ENCODE measurements at regions not wholly inside any gene's neighbourhood (a gene's known extent, or its start where the extent isn't known, plus 50 kb on each side); places are given as distances from the start of the nearest gene placed in this dataset.

- Histone ChIP-seq H3K9me3 (no peaks in the 10 kb centered on the region), H3K27me3 (ENCODE audit: insufficient read depth in 3 of 3, low read length in 2 of 3) (no peaks in the 10 kb centered on the region), H3K36me3 (ENCODE audit: insufficient read depth in 1 of 2, low read depth in 1 of 2) (no peaks in the 10 kb centered on the region), H3K4me1 (no peaks in the 10 kb centered on the region), H3K4me3 (no peak overlapping the region), H3K27ac (no peak overlapping the region)
- TF ChIP-seq, protein P1, sequence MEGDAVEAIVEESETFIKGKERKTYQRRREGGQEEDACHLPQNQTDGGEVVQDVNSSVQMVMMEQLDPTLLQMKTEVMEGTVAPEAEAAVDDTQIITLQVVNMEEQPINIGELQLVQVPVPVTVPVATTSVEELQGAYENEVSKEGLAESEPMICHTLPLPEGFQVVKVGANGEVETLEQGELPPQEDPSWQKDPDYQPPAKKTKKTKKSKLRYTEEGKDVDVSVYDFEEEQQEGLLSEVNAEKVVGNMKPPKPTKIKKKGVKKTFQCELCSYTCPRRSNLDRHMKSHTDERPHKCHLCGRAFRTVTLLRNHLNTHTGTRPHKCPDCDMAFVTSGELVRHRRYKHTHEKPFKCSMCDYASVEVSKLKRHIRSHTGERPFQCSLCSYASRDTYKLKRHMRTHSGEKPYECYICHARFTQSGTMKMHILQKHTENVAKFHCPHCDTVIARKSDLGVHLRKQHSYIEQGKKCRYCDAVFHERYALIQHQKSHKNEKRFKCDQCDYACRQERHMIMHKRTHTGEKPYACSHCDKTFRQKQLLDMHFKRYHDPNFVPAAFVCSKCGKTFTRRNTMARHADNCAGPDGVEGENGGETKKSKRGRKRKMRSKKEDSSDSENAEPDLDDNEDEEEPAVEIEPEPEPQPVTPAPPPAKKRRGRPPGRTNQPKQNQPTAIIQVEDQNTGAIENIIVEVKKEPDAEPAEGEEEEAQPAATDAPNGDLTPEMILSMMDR (IDR thresholded peaks at IDR 0.05) = no peak
- DNase-seq (no peak), ATAC-seq (no peak)
- WGBS, 3 donors = 71 to 86% (median 76%) methylated on average over 1 of the region's 1 CpG
- intact Hi-C loops (cut with DNase I) = no loop called here
Measured at GRCh38 chr7:120123528-120123927, 149.4 kb upstream of the KCND2 start.

DNA sequence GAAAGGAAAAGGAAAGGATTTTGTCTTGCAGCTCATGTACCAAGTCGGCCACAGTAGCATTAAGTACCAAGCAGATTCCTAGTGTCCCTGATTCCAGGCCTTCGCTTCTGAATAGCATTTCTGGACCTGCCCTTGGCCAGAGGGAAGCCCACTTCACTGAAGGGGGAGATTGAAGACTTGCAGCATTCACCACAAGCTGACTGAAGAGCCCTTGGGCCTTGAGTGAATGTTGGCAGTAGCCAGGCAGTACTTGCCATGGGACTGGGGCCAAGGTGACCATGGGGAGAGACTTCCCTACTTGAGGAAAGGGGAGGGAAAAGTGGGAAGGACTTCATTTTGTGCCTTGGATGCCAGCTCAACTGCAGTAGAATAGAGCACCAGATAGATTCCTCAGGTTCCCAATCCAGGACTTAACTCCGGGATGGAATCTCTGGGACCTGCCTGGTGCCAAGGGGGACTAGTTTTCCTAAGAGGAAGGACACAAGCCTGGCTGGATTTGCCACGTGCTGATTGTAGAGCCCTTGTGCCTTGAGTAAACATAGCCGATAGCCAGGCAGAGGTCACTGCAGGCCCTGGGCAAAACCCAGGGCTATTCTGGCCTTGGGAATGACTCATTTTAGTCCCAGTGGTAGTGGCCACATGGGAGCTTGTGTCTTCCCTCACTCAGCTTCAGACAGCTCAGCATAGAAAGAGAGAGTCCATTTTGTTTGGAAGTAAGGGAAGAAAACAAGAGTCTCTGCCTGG lies 141.7 kb upstream of the KCND2 start:
- 77 to 83% (median 81%) methylated on average over 5 of the region's 5 CpGs for WGBS, 3 donors

GRCh38 chr7:120138497-120138896 lies 134.5 kb upstream of the KCND2 start:
- TF ChIP-seq, protein P1 (IDR thresholded peaks at IDR 0.05) = no peak
- DNase-seq = no peak
- Histone ChIP-seq H3K4me3 (no peak overlapping the region), H3K27me3 (ENCODE audit: insufficient read depth in 3 of 3, low read length in 2 of 3) (no peaks in the 10 kb centered on the region), H3K36me3 (ENCODE audit: insufficient read depth in 1 of 2, low read depth in 1 of 2) (no peaks in the 10 kb centered on the region), H3K4me1 (no peaks in the 10 kb centered on the region), H3K9me3 (no peaks in the 10 kb centered on the region), H3K27ac (no peak overlapping the region)
- WGBS, 3 donors = 85 to 89% (median 87%) methylated on average over 1 of the region's 1 CpG
- intact Hi-C loops (cut with DNase I) = no loop called here
- no peak for ATAC-seq

More for the DNA sequence above, 141.7 kb upstream of the KCND2 start:
- H3K27me3 ChIP-seq (ENCODE audit: insufficient read depth in 3 of 3, low read length in 2 of 3) = no peaks in the 10 kb centered on the region
- DNase-seq (peak in 1 of 2 donors; percentile 14), ATAC-seq (no peak)
- H3K4me1 ChIP-seq = no peaks in the 10 kb centered on the region
- H3K9me3 ChIP-seq = peaks cover 9% of the 10 kb centered on the region
- H3K4me3 ChIP-seq = no peak overlapping the region
- TF ChIP-seq, protein P1 (IDR thresholded peaks at IDR 0.05) = no peak
- no peak overlapping the region for H3K27ac ChIP-seq
- intact Hi-C loops (cut with DNase I) = loop anchor here in 1 of 2 donors (5.0 kb wide), 1 partner anchor 381 kb away; no protein-coding TSS in a partner anchor
- no peaks in the 10 kb centered on the region for H3K36me3 ChIP-seq (ENCODE audit: insufficient read depth in 1 of 2, low read depth in 1 of 2)

- no peak overlapping the region for H3K27ac ChIP-seq
- no peaks in the 10 kb centered on the region for H3K9me3 ChIP-seq
- H3K4me3 ChIP-seq = no peak overlapping the region
- ATAC-seq (peak in 1 of 4 donors; percentile 36), DNase-seq (no peak)
- no peaks in the 10 kb centered on the region for H3K4me1 ChIP-seq
- TF ChIP-seq, protein P1 (IDR thresholded peaks at IDR 0.05) = no peak
- H3K36me3 ChIP-seq (ENCODE audit: insufficient read depth in 1 of 2, low read depth in 1 of 2) = no peaks in the 10 kb centered on the region
- intact Hi-C loops (cut with DNase I) = no loop called here
- WGBS, 3 donors = 1 to 13% (median 10%) methylated on average over 1 of the region's 1 CpG
- no peaks in the 10 kb centered on the region for H3K27me3 ChIP-seq (ENCODE audit: insufficient read depth in 3 of 3, low read length in 2 of 3)
Measured at GRCh38 chr7:120156476-120156875, 116.5 kb upstream of the KCND2 start.

- WGBS, 3 donors = 60 to 70% (median 65%) methylated on average over 2 of the region's 2 CpGs
- DNase-seq = no peak
- TF ChIP-seq, protein P1 (IDR thresholded peaks at IDR 0.05) = no peak
Measured at GRCh38 chr7:120160166-120160565, 112.8 kb upstream of the KCND2 start.

More at GRCh38 chr7:120160166-120160565, 112.8 kb upstream of the KCND2 start:
- no peaks in the 10 kb centered on the region for H3K27me3 ChIP-seq (ENCODE audit: insufficient read depth in 3 of 3, low read length in 2 of 3)
- intact Hi-C loops (cut with DNase I) = no loop called here
- H3K4me3 ChIP-seq = no peak overlapping the region
- H3K9me3 ChIP-seq = no peaks in the 10 kb centered on the region
- no peak overlapping the region for H3K27ac ChIP-seq
- H3K4me1 ChIP-seq = no peaks in the 10 kb centered on the region
- no peak for ATAC-seq
- H3K36me3 ChIP-seq (ENCODE audit: insufficient read depth in 1 of 2, low read depth in 1 of 2) = no peaks in the 10 kb centered on the region
